Natural killer cell (primary cell): ENCODE measurements at regions not wholly inside any gene's neighbourhood (a gene's known extent, or its start where the extent isn't known, plus 50 kb on each side); places are given as distances from the start of the nearest gene placed in this dataset.

ENCODE experiments used
- ATAC-seq, 3 donors: fragments of 150-1000 bp in 2 of 3; fragments of 200-7000 bp in 1 of 3; cut with Tn5 transposase; 1 replicate in 1 of 3; 2 replicates in 2 of 3; pipeline ENCODE4 v1.10.0; 2021; ENCODE audit warnings: mild to moderate bottlenecking in 2 of 3, moderate library complexity in 2 of 3
- DNase-seq, 2 donors: peaks; one replicate each; pipeline versions ENCODE4 v3.0.0 to v3.0.0-alpha.2; 2013 to 2021; ENCODE audit warnings: mixed read lengths in 1 of 2
- H3K27ac ChIP-seq: one replicate; pipeline ENCODE4 v1.5.1; 2013; ENCODE audit warnings: mild to moderate bottlenecking, low read length
- H3K27me3 ChIP-seq: one replicate; pipeline ENCODE4 v1.6.1; 2013; ENCODE audit warnings: low read length; ENCODE audit not compliant: control insufficient read depth, insufficient read depth
- H3K36me3 ChIP-seq: one replicate; pipeline ENCODE4 v1.6.1; 2013; ENCODE audit warnings: low read length; ENCODE audit not compliant: control insufficient read depth, insufficient read depth
- H3K4me1 ChIP-seq: one replicate; pipeline ENCODE4 v1.6.1; 2013; ENCODE audit warnings: low read length; ENCODE audit not compliant: control insufficient read depth, insufficient read depth
- H3K4me3 ChIP-seq: one replicate; pipeline ENCODE4 v1.5.1; 2013; ENCODE audit warnings: low read length
- H3K9me3 ChIP-seq: one replicate; pipeline ENCODE4 v1.6.1; 2013; ENCODE audit warnings: low read length; ENCODE audit not compliant: control insufficient read depth, insufficient read depth
- H3K27ac Mint-ChIP-seq, 2 donors: one replicate each; pipeline ENCODE4 v1.8.0; 2022; ENCODE audit warnings: mild to moderate bottlenecking in 2 of 2, mixed read lengths in 2 of 2, moderate library complexity in 1 of 2
- H3K27me3 Mint-ChIP-seq, 2 donors: one replicate each; pipeline ENCODE4 v1.8.0; 2022; ENCODE audit warnings: low read depth in 2 of 2, mixed read lengths in 2 of 2
- H3K36me3 Mint-ChIP-seq: one replicate; pipeline ENCODE4 v1.8.0; 2022; ENCODE audit warnings: mixed read lengths
- H3K4me1 Mint-ChIP-seq, 2 donors: one replicate each; pipeline ENCODE4 v1.8.0; 2022; ENCODE audit warnings: mixed read lengths in 2 of 2
- H3K4me3 Mint-ChIP-seq: one replicate; pipeline ENCODE4 v1.8.0; 2022; ENCODE audit warnings: mild to moderate bottlenecking, moderate library complexity, mixed read lengths
- H3K9me3 Mint-ChIP-seq, 2 donors: one replicate each; pipeline ENCODE4 v1.8.0; 2022; ENCODE audit warnings: mixed read lengths in 2 of 2
- CTCF ChIP-seq: fragments of 200-600 bp; IDR thresholded peaks from one replicate; pipeline ENCODE4 v1.8.0; 2022; ENCODE audit warnings: antibody characterized with exemption
- WGBS: methylation state at CpG from one replicate; pipeline ENCODE4 v1.1.7; 2013; ENCODE audit warnings: missing lambda C conversion rate; ENCODE audit not compliant: insufficient coverage; 5-methylcytosine and 5-hydroxymethylcytosine counted together
- intact Hi-C: fragments of 100-400 bp; cut with micrococcal nuclease; formaldehyde crosslinking; loops from one replicate; pipeline ENCODE4 v1.14.2; 2022

DNA sequence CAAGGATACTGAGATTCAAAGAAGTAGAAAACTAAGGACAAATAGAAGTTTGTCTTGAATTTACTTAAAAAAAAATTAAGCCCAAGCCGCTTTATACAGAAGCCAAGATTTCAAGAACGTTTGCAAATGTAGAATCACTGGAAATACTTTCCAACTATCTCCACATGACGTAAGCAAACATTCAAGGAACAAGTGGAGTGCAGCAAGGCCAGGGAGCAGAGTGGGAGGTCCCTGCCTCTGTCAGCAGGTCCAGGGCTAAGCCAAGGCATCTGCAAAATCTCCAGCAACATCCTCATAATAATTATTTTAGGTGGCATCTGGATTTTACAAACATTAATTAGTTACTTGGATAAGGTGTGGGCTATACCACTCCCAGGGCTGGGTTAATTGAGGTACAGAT, 60.1 kb upstream of the AKIRIN2 start:
- 98% methylated on average over 3 of the region's 3 CpGs for WGBS
- Histone ChIP-seq H3K9me3 (no peaks in the 10 kb centered on the region), H3K4me3 (no peak overlapping the region), H3K27ac (no peak overlapping the region), H3K27me3 (no peaks in the 10 kb centered on the region), H3K36me3 (no peaks in the 10 kb centered on the region), H3K4me1 (peaks cover 6% of the 10 kb centered on the region)
- no peak for TF ChIP-seq CTCF
- Mint-ChIP-seq H3K9me3 (no peaks in the 10 kb centered on the region), H3K36me3 (no peaks in the 10 kb centered on the region), H3K27me3 (no peaks in the 10 kb centered on the region), H3K4me3 (no peak overlapping the region), H3K4me1 (no peaks in the 10 kb centered on the region), H3K27ac (no peak overlapping the region)
- intact Hi-C loops: no loop called here
- DNase-seq (no peak), ATAC-seq (no peak)

DNA sequence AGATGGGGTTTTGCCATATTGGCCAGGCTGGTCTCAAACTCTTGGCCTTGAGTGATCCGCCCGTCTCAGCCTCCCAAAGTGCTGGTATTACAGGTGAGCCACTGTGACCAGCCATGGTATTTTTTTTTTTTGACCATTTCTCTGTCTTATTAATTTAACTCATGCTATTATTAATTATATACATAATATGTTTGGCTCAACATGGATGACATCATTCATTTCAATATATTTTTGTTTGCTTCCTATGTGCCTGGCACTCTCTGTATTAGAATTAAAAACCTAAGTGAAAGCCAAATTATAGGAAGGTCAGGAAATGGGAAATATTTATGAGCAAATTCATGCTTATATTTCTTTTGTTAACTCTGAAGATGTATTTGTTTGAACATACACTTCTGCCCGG, 55.8 kb upstream of the AKIRIN2 start:
- Mint-ChIP-seq H3K4me1 (peaks cover 4 to 5% of the 10 kb centered on the region in 2 donors), H3K36me3 (no peaks in the 10 kb centered on the region), H3K9me3 (no peaks in the 10 kb centered on the region), H3K4me3 (no peak overlapping the region), H3K27ac (no peak overlapping the region), H3K27me3 (peaks cover 0 to 7% of the 10 kb centered on the region in 2 donors)
- DNase-seq (no peak), ATAC-seq (no peak)
- no peaks in the 10 kb centered on the region for H3K9me3 ChIP-seq
- WGBS: 94% methylated on average over 3 of the region's 3 CpGs
- H3K4me3 ChIP-seq: no peak overlapping the region
- intact Hi-C loops: no loop called here
- H3K27me3 ChIP-seq: no peaks in the 10 kb centered on the region
- H3K4me1 ChIP-seq: peaks cover 18% of the 10 kb centered on the region
- H3K36me3 ChIP-seq: no peaks in the 10 kb centered on the region
- TF ChIP-seq CTCF: no peak
- no peak overlapping the region for H3K27ac ChIP-seq

- intact Hi-C loops: no loop called here
- peaks cover 18% of the 10 kb centered on the region for H3K4me1 ChIP-seq
- H3K27me3 Mint-ChIP-seq: peaks cover 0 to 7% of the 10 kb centered on the region in 2 donors
- no peaks in the 10 kb centered on the region for H3K27me3 ChIP-seq
- no peaks in the 10 kb centered on the region for H3K9me3 Mint-ChIP-seq
- H3K4me3 Mint-ChIP-seq: no peak overlapping the region
- H3K4me1 Mint-ChIP-seq: peaks cover 4 to 5% of the 10 kb centered on the region in 2 donors
- peak overlapping the region in 1 of 2 donors; percentile 51 for H3K27ac Mint-ChIP-seq
- peak; percentile 55 to 92 (median 61) for ATAC-seq
- no peaks in the 10 kb centered on the region for H3K36me3 Mint-ChIP-seq
- TF ChIP-seq CTCF: no peak
- 0% methylated on average over 2 of the region's 2 CpGs for WGBS
- peak in 1 of 2 donors; percentile 31 for DNase-seq
- no peak overlapping the region for H3K4me3 ChIP-seq
- H3K9me3 ChIP-seq: no peaks in the 10 kb centered on the region
- H3K27ac ChIP-seq: peak overlapping the region; percentile 26
- no peaks in the 10 kb centered on the region for H3K36me3 ChIP-seq
These were observed 54.8 kb upstream of the AKIRIN2 start for GRCh38 chr6:87756858-87757257.
